GM12801 (cell line): ENCODE measurements at regions not wholly inside any gene's neighbourhood (a gene's known extent, or its start where the extent isn't known, plus 50 kb on each side); places are given as distances from the start of the nearest gene placed in this dataset.

Source experiments
- TF ChIP-seq, protein P1 (sequence below): IDR thresholded peaks from one replicate; pipeline ENCODE4 v1.5.1; 2011; ENCODE audit warnings: control low read depth; ENCODE audit not compliant: insufficient read length; ENCODE audit errors: extremely low read depth

- TF ChIP-seq, protein P1, sequence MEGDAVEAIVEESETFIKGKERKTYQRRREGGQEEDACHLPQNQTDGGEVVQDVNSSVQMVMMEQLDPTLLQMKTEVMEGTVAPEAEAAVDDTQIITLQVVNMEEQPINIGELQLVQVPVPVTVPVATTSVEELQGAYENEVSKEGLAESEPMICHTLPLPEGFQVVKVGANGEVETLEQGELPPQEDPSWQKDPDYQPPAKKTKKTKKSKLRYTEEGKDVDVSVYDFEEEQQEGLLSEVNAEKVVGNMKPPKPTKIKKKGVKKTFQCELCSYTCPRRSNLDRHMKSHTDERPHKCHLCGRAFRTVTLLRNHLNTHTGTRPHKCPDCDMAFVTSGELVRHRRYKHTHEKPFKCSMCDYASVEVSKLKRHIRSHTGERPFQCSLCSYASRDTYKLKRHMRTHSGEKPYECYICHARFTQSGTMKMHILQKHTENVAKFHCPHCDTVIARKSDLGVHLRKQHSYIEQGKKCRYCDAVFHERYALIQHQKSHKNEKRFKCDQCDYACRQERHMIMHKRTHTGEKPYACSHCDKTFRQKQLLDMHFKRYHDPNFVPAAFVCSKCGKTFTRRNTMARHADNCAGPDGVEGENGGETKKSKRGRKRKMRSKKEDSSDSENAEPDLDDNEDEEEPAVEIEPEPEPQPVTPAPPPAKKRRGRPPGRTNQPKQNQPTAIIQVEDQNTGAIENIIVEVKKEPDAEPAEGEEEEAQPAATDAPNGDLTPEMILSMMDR, result no peak
Observed at GRCh38 chr7:131956864-131957263, 400.4 kb upstream of the PODXL start.

DNA sequence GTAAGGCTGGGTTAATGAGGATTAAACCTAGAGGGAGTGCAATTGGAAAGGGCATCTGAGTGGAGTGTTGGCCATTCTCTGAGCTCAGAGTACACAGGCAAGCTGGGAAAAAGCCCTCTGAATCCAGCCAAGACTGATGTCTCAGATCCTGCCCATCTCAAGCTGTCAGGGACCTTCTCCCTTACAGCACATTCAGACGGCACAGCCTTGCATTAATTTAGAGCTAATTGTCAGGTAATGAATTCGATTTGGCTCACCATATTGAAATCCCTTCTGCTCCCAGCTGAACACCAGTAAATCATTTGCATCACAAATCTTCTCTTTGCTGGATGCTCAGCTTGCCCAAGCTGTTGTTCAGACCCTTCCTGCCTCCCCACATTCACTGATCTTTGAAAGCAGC is 399.3 kb upstream of the PODXL start:
- TF ChIP-seq, protein P1, result no peak

DNA sequence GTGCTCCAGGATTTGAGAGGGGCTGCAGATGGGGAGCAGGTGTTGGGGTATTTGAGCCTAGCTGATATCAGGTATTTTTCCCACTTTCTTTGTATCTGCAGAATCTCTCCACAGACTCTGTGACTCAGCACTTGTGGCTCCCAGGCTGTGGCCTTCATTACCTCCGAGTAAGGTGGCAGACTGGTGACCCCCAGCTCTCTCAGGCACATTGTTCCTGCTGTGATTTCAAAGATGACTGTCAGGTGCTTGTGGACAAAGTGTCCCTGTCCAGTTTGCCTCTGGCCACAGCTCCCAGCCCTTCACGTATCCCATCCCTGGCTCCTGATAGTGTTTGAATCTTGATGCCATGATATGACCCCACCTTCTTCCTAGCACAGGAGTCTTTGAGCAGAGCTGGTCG is 396.8 kb upstream of the PODXL start:
- TF ChIP-seq, protein P1, result no peak

DNA sequence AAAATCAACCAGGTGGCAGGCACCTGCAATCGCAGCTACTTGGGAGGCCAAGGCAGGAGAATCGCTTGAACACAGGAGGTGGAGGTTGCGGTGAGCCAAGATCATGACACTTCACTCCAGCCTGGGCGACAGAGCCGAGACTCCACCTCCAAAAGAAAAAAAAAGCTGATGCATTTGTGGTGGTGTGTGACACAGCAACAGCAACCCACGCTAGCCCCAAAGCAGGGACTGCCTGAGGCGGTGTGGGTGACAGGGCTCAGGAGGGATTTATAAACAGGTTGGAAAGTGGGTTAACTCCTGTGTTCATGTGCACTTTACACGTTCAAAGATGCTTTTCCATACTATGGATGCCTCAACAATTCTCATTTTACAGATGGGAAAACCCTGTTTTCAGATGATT is 395.9 kb upstream of the PODXL start:
- TF ChIP-seq, protein P1, result no peak

DNA sequence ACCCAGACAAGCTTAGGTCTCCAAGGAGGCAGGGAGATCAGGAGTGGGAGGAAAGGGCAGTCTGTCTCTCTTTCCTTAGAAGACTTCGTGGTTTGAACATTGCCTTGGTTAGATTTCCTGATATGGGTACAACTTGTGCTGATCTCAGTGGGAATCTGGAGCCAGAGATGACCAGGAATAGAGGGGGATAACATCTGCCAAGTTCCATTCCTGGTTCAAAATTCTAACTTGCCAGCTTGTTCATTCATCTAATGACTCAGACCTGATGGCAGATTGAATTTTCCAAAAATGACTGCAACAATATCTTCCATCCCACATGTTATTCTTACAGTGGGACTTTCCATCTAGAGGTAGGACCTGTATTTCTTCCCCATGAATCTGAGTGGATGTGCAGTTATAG is 394.3 kb upstream of the PODXL start:
- TF ChIP-seq, protein P1, result no peak

DNA sequence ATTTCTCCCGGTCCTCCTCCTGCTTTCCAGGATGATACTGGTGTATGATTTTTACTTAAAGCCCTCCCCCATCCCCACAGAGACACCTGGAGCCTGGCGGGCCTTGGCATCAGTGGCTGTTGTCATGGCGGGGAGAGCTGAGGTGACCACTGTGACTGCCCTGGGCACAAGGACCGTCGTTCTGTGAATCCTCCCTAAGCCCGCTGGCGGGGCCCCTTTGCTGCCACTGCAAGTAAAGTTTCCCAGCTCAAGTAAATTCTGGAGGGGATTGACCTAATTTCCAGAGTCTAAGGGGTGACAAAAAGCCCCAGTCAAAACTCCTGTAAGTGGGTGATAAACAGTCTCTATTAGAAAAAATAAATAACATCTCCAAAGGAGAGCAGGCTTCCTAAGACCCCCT is 393.2 kb upstream of the PODXL start:
- TF ChIP-seq, protein P1, result no peak

GRCh38 chr7:131948434-131949053 is 392.1 kb upstream of the PODXL start:
- TF ChIP-seq, protein P1, result no peak
